GM19351 (cell line): ENCODE measurements at regions not wholly inside any gene's neighbourhood (a gene's known extent, or its start where the extent isn't known, plus 50 kb on each side); places are given as distances from the start of the nearest gene placed in this dataset.
A peak's percentile ranks its signal among the peaks of the same experiment; 100 is the strongest.
"Not testable (repeated sequence)": the region's sequence is repeated elsewhere in the genome, so short reads cannot be mapped to it uniquely, and the experiment has no call there.

Experiments
- ATAC-seq: cut with Tn5 transposase; IDR thresholded peaks from one replicate; pipeline ENCODE4 v1.9.1; 2021; ENCODE audit warnings: mild to moderate bottlenecking, moderate library complexity; ENCODE audit not compliant: unreplicated experiment

DNA sequence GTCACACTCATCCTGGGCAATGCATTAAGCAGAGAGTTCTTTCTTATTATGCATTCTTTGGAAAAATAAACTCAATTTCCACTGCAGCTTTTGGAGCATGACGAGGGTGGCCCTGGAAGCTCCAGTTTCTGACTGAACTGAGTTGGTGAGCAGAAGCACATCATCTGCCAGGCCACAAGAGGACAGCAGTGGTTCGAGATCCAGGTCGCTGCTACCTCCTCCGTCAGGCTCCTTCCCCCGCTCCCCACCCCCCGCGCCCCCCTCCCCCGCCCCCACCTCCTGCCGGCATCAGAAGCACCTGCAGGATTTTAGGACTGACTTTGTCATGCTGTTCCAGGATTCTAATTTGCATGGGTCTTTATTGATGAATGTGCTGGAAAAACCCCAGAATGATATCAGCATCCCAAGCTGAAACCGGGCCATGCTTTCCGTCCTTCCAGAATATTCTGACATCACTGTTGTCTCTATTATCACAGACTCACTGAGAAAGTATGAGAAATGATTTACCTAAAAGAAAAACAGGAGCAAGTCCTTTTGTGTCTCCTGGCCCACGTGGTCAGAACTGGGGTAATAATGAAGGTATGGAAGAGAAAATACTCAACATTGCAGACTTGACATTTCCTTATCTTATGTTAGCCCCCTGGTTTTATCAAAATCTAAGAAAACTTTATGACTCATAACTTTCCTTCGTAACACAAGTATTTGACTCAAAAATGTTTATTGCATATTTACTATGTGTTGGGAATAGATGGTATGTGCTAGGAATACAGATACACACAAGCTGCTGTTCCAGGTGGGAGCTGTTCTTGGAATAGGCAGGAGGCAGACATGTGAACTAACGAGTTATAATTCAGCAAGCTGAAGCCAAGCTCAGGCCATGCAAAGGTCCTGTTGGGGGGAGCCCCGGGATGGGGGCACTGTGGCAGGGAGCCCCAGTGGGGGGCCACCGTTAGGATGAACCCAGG is 220.2 kb upstream of the EXOC2 start:
- no peak for ATAC-seq

DNA sequence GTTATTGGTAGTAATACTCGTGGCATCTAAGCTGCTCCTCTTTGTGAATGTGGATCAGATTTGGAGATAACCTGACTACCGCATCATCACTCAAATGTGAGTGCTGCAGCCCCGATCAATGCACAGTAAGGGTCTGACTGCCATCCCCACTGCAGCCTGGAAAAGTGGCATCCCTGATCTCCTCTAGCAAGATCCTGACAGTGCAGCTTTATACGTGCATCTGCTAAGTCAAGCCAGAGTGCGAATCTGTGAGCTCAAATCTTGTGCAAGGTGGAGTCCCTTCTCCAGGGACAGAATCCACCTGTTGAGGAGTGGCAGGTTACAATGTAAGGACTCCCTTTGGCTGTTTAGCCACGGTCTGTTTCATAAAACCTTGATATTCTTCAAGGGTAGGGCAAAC is 215.0 kb upstream of the EXOC2 start:
- no peak for ATAC-seq

DNA sequence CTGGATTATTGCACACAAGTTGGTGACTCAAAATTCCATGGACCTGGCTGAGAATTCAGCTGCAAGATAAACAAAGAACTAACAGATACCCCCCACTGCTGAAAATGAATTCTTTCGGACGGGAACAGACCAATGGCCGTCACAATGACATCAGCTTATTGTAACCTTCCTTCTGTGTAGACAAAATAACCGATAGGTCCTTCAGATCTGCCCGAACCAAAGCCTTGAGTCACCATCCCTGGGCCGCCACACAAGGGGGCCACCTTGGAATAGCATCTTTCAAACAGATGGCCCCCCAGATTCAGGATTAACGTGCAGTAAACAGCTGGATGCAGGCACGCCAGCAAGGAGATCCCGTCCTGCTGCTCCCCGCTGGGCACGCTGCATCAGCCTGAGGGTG is 214.0 kb upstream of the EXOC2 start:
- ATAC-seq: no peak

DNA sequence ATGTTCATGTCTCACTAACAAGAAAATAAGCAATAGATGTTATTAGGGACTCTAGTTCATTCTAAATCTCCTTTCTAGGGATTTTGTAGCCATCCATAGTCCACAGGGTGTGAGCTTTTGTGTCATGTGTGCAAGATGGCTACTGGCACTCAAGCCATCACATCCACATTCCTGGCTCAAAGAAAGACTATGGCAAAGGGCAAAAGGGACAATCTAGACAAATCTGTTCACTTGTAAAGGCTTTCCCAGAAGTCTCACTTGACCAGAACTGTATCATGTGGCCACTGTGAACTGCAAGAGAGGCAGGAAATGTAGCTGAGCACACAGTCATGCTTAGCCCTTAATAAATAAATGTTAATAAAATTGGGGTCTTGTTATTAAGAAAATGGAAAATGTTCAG is 212.6 kb upstream of the EXOC2 start:
- no peak for ATAC-seq

DNA sequence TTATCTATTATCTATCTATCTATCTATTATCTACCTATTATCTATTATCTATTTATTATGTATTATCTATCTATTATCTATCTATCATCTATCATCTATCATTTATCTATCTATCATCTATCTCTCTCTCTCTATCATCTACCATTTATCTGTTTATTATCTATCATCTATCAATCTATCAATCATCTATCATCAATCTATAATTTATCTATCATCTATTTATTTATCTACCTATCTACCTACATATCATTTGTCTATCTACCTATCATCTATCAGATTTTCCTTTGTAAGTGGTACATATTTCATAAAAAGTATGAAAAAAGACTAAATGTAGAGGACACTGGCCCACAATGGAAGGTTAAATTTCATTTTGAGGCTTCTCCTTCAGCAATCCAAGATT is 212.1 kb upstream of the EXOC2 start:
- ATAC-seq: no peak

DNA sequence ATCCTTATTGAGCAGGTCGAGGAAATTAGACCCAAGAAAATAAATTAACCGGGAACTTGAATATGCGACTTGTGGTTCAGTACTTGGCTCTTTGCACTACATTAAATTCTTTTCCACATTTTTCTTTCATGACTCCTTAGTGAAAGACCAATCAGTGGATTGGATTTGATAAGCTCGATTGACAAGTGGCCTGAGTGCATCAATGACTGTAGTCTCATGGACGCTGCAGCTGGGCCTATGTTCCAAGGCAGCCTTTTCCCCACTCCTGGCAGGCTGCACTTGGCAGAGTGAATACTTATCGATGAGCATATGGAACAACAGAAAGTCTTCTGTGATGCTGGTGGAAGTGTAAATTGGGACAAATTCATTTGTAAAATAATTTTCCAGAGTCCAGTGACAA is 210.8 kb upstream of the EXOC2 start:
- ATAC-seq: no peak

DNA sequence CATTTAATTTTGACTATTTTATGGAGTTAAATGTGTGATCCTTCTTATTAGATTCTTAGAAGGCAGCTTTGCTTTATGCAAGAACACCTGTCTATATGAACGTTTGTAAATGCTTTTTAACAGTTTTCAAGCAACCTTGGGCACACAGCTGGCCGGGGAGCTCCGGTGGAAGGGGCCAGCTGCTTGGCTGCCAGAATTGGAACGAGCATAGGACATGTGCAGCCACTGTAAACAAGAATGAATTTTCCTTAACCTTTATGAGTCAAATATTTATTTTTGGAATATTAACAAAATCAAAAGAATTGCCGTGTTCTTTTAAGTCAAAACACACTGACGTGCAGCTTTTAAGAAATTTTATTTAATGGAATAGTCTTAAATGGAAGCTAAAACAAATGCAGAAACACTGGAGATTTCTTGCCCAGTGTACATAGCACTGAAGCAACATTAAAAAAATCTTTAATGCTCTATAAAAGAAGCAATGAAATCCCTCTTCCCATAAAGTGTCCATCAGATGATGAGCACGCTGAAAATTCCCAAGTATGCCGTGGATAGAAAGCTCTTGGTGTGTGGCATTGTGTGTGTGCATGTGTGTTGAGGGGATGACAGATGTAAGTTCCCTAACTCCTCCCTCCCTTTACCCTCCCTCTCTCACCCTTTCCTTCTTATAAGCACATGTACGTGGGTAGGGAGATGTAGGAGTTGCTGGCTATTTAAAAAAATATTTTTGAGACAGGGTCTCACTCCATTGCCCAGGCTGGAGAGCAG is 208.9 kb upstream of the EXOC2 start:
- no peak for ATAC-seq

DNA sequence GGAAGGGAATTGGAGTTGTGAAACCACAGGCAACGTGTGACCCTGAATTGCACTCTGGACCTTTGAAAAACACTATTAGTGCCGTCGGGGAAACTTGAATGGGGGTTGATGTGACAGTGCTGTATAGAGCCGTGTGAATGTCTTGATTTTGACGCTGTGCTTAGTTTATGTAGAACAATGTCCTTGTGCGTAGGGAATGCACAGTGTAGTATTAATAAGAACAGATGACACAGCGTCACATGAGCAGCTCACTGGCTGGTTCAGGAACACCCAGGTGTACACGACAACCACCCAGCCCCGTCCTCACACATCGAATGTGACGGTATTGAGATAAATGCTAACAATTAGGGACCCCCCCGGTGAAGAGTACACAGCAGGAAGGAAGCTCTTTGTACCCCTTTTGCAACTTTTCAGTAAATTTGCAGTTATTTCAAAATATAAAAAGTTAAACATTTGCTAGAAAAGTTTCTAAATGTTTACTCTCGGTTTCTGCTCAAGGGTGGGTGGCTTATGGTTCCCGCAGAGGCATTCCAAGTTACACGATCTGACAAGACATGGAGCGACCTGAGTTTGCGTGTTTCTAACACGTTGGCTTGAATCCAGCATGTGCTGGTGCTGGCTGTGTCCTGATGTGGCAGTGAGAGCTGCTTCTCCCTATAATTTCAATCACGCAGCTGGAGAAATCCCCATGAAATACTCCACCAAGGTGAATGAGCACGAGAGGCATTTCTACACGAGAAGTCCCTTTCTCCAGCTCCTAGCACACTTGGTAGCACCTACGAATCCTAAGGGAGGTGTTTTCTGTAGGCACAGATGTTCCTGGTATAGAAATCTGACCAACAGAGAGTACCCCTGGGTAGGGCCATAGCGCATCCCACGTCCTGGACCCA is 208.0 kb upstream of the EXOC2 start:
- no peak for ATAC-seq

DNA sequence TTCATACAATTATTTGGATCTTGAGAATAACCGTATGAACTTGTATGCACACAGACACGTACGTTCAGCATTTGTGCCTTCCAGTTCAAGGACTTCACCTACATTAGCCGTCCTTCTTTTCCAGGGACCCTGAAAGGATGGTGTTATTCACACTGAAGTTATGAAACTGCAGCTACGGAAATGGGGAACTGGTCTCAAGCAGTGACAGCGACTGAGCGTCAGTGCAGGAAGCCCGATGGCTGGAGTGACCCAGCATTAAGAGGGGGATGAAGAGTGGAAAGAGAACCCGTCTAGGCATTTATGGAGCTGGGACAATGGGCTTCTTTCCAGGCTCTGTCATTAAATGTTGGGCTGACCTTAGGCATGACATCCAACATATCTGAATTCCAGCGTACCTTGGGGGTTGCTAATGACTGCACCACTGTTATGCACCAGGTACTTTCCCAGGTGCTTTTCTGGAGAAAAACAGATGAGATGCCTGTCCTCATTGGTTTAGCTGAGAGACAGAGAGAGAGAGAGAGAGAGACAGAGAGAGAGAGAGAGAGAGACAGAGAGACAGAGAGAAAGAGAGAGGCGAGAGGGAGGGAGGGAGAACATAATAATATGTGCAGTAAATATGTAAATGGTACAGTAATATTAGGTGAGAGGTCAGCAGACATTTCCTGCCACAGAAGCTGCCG is 204.7 kb upstream of the EXOC2 start:
- ATAC-seq: no peak

DNA sequence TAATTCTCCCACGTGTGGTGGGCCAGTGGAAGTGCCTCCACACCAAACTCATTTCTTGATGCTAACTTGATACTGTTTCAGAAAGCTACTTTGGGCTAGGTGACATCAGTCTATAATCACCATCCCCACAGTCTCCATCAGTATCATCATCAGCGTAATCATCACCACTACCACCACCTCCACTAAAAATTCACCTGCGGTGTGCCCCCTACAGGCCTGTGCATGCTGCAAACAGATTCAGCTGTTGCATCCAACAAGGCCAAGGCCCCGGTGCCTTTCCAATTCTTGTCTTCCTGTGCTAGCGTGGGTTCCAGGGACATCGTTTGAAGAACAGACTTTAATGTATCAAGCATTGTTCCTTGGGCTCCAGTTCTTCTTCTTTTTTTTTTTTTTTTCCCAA is 201.3 kb upstream of the EXOC2 start:
- ATAC-seq: no peak

DNA sequence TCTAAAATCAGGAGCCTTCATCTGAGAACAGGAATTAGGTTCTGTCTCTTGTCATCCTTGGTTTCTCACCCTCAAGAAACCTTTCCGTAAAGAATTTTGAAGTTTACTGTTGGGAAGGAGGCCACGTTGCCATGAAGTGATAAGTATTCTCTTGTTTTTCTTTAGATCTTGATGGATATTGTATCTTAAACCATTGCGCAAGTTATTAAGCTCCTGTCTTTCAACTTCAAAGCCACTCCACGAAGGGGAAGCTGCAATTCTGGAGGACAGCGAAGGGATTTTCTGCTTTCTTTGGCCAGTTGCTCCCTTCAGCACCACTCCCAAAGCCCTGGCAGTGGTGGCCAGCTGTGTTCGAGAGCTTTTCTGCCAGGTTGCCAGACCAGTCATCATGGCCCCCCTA is 198.1 kb upstream of the EXOC2 start:
- ATAC-seq: no peak

DNA sequence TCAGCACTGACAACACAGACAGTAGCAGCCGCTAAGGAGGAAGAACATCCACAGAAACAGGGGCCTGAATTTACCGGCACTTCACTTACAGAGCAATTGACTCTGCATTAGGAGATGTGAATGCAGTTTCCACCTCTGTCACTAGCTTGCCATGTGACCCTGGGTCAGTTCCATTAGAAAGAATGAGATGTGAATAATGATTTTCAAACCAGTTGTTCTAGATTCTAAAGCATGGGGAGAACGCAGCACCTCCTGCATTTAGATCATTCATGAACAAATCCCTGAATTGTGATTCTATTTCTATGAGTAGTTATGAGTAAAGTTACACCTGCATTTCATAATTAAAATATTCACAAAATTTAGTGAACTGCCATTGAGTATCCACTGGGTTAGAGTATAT is 197.3 kb upstream of the EXOC2 start:
- no peak for ATAC-seq

DNA sequence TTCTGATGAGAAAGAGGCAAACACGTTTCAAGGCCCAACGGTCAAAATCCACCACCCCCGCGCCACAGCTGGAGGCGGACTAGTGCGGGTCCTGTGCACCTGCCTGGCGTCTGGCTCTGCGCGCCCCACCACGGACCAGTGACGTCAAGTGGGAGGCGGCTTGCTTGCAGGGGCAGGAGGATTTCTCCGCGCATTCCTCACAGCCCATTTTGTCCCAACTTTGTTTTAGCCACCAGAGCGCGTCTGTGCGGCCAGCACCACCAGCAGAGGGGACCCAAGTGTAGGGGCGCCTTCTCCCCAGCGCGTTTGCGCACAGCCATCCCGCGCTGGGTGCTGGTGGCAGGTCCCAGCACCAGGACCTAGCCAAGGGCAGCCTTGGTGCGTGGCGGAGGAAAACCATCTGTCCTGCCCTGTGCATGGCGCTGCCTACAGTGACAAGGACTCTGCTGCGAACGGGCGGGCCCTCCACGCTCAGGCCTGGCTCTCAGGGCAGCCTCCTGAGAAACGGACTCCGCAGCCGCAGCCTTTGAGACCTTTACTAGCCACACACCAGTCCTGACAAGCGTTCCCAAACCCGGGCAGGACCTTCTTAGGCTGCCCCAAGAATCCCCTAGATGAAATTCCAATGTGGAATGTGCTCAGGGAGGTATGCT is 194.8 kb upstream of the EXOC2 start:
- ATAC-seq: no peak

DNA sequence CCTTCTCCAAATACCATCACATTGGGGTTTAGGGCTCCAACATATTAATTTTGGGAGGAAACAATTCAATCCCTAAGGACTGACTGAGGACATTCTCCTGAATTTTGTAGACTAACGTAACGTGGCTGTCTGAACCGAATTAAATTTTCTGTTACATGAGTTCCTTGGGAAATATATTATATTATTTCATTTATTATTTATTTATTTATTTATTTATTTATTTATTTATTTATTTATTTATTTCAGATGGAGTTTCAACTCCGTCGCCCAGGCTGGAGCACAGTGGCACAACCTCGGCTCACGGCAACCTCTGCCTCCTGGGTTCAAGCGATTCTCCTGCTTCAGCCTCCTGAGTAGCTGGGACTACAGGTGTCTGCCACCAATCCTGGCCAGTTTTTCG is 193.2 kb upstream of the EXOC2 start:
- ATAC-seq: not testable (repeated sequence)

DNA sequence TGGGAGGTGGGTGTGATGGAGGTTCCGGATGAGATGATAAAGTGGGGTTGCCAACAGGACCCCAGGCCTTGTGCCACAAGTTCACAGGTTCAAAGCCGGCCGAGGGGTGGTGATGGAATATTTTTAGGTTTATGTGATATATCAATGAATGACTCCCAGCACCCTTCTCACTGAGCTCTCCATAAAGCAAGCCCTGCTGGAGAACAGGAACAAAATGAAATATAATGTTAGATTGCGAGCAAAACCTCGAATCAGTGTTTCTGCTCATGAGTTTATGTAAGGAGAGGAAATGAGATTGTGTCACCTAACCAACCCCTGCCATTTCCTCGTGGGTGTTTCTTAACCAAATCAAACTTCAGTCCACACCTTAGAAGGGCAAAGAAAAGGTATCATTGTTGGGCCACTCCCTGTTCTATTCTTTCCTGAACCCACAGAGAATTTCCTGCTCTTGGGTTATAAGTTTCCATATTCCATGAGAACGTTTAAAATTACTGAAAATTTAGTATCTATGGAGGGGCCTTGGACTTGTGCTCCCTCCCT is 192.2 kb upstream of the EXOC2 start:
- no peak for ATAC-seq

DNA sequence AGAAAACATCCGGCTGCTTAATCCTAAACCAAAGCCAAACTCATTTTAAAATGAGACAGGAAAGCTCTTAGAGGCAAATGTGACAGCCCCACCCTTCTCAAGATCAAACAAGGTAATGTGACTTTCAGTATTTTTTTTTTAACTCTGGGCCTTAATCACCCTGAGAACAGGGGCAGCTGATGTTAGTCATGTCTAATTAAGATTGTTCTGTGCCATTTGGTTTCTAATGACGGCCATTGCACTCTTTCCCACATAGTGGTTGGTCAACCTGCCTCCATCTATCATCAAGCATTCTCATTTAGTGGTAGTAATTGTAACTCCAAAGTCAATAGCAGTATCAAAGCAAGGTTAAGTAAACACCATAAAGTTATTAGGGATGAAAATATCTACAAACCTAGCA is 191.6 kb upstream of the EXOC2 start:
- ATAC-seq: no peak

DNA sequence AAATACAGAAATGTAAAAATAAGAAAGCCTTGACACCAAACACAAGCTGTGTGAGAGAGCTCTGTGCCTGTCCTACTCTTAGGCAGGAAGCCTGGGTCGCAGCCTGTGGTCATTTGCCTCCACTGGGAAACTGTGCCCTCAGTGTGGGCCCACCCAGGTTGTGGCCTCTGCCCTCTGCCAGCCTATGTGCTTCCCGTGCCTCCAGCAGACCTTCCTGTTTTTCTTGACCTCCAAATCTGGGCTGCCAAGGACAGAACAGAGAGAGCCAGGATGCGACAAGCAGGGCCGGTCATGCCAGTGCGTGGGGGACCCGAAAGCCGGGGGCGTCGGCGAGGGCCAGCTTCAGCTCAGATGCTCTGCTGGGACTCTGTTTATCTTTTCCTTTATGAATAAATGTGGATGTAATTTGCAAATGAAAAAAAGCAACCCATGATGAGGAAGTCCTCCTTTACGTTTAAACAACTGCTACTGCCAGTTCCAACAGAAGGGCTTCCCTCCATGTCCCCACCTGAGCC is 189.2 kb upstream of the EXOC2 start:
- ATAC-seq: no peak

DNA sequence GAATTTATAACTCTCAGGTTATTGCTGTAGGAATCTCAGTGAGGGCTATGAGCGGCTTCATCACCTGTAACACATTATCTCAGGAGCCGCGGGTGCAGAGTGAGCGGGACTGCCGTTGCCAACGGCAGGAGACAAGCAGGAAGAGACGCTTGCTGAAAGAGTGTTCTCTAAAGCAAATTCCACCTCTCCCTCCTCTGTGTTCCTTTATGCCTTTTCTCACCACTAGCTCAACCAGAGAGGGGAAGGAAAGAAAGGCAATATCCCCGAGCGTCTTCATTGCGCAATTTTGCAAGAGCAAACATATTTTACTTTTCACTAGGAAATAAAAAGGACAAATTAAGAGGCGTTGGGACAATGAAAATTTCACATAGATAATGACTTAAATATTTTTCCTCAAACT is 185.2 kb upstream of the EXOC2 start:
- ATAC-seq: no peak

DNA sequence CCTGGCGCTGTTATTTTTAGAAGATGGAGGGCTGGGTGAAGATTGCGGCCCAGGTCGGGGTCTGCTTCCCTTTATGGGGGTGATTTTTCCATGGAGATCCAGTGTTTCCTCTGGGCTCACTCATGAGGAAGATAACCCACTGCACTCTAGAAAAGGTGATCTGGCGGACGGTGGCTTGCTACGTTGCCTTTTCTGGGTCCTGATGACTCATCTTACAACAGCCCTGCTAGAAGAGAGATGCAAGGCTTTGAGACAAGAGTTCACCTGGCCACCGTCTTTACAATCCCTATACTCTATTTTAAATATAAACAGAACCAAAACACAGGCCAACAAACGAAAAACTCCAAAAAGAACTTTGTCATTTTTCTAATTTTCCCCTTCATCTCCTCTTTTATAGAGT is 182.1 kb upstream of the EXOC2 start:
- peak; percentile 53 for ATAC-seq
